DOHH2 (cell line): ENCODE measurements at regions not wholly inside any gene's neighbourhood (a gene's known extent, or its start where the extent isn't known, plus 50 kb on each side); places are given as distances from the start of the nearest gene placed in this dataset.

Experiments
- H3F3A ChIP-seq: fragments of 200-600 bp; sonication (generic), shearing (Covaris generic); 2 replicates; pipeline ENCODE4 v1.6.0; 2016; ENCODE audit warnings: antibody characterized with exemption, mild to moderate bottlenecking; ENCODE audit not compliant: control insufficient read depth, insufficient read depth
- H3K27ac ChIP-seq: fragments of 200-600 bp; sonication (generic); 2 replicates; pipeline ENCODE4 v1.5.1; 2014; ENCODE audit warnings: low read depth, mild to moderate bottlenecking, low read length, moderate library complexity
- H3K27me3 ChIP-seq: fragments of 200-600 bp; sonication (generic); 2 replicates; pipeline ENCODE4 v1.6.1; 2014; ENCODE audit warnings: mild to moderate bottlenecking, low read length, mixed read lengths; ENCODE audit not compliant: control insufficient read depth
- H3K36me3 ChIP-seq: fragments of 200-600 bp; sonication (generic); 2 replicates; pipeline ENCODE4 v1.6.1; 2014; ENCODE audit warnings: mild to moderate bottlenecking, low read length, moderate library complexity, mixed read lengths; ENCODE audit not compliant: control insufficient read depth
- H3K4me1 ChIP-seq: fragments of 200-600 bp; sonication (generic); 2 replicates; pipeline ENCODE4 v1.6.1; 2014; ENCODE audit warnings: mild to moderate bottlenecking, low read length, mixed read lengths; ENCODE audit not compliant: control insufficient read depth
- H3K4me2 ChIP-seq: fragments of 200-600 bp; sonication (generic); 2 replicates; pipeline ENCODE4 v1.6.0; 2014; ENCODE audit warnings: mild to moderate bottlenecking, low read length, moderate library complexity
- H3K4me3 ChIP-seq: fragments of 200-600 bp; sonication (generic); 2 replicates; pipeline ENCODE4 v1.5.1; 2014; ENCODE audit warnings: mild to moderate bottlenecking, low read length, mixed read lengths
- H3K79me2 ChIP-seq: fragments of 200-600 bp; sonication (generic); 2 replicates; pipeline ENCODE4 v1.6.1; 2014; ENCODE audit warnings: mild to moderate bottlenecking, low read length, mixed read lengths; ENCODE audit not compliant: control insufficient read depth
- H3K9me2 ChIP-seq: fragments of 200-600 bp; sonication (generic); replicated peaks from 2 replicates; pipeline ENCODE4 v1.6.1; 2014; ENCODE audit warnings: mild to moderate bottlenecking, low read length, mixed read lengths; ENCODE audit not compliant: control insufficient read depth
- H3K9me3 ChIP-seq: fragments of 200-600 bp; sonication (generic); 2 replicates; pipeline ENCODE4 v1.6.1; 2014; ENCODE audit warnings: antibody characterized with exemption, low read length, mixed read lengths; ENCODE audit not compliant: control insufficient read depth, insufficient read depth
- H4K20me1 ChIP-seq: fragments of 200-600 bp; sonication (generic); 2 replicates; pipeline ENCODE4 v1.6.0; 2014; ENCODE audit warnings: low read depth, mild to moderate bottlenecking, antibody characterized with exemption, low read length, moderate library complexity; ENCODE audit not compliant: control insufficient read depth, insufficient read depth
- CTCF ChIP-seq: fragments of 200-600 bp; sonication (generic); IDR thresholded peaks from one replicate; pipeline ENCODE4 v1.5.1; 2014; ENCODE audit warnings: antibody characterized with exemption, mild to moderate bottlenecking, low read depth, low read length; ENCODE audit not compliant: poor library complexity, severe bottlenecking
- EZH2phosphoT487 ChIP-seq: fragments of 200-600 bp; sonication (generic); IDR thresholded peaks from 2 replicates; pipeline ENCODE4 v1.6.1; 2017; ENCODE audit warnings: borderline replicate concordance, mild to moderate bottlenecking, antibody characterized with exemption, low read length, moderate library complexity, mixed read lengths

DNA sequence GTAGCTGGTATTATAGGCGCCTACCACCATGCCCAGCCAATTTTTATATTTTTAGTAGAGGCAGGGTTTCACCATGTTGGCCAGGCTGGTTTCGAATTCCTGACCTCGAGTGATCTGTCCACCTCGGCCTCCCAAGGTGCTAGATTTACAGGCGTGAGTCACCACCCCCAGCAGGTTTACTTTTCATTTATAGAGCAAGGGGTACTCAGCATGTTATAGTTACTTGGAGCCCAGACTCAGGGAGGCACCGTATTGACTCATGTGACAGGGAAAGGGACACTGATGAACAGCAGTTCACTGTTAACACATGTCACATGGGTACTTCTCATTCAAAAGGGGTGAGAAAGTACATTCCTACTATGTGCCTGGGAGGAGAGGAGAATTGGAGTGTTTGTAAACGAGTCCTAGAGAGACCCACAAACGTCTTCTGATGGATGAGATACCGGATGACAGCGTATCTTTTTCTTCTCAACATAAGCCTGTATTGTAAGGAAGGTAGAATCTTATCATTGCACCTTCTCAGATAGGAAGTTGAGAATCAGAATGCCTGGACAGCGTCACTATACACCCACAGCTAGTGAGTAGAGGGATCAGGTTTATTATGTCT lies 510.0 kb downstream of the USP25 start:
- no peak overlapping the region for H3K4me3 ChIP-seq
- no peaks in the 10 kb centered on the region for H3K79me2 ChIP-seq
- H3K4me2 ChIP-seq, result no peak overlapping the region
- H3K9me3 ChIP-seq, result no peaks in the 10 kb centered on the region
- H4K20me1 ChIP-seq, result no peaks in the 10 kb centered on the region
- no peaks in the 10 kb centered on the region for H3K4me1 ChIP-seq
- TF ChIP-seq EZH2phosphoT487 (no peak), CTCF (no peak)
- H3K27me3 ChIP-seq, result no peaks in the 10 kb centered on the region
- no peaks in the 10 kb centered on the region for H3F3A ChIP-seq
- H3K9me2 ChIP-seq, result no peaks in the 10 kb centered on the region
- no peak overlapping the region for H3K27ac ChIP-seq
- no peaks in the 10 kb centered on the region for H3K36me3 ChIP-seq

- TF ChIP-seq EZH2phosphoT487 (no peak), CTCF (no peak)
- H4K20me1 ChIP-seq, result no peaks in the 10 kb centered on the region
- H3K27me3 ChIP-seq, result no peaks in the 10 kb centered on the region
- no peak overlapping the region for H3K4me2 ChIP-seq
- H3K9me3 ChIP-seq, result no peaks in the 10 kb centered on the region
- no peak overlapping the region for H3K27ac ChIP-seq
- H3K9me2 ChIP-seq, result no peaks in the 10 kb centered on the region
- H3K36me3 ChIP-seq, result no peaks in the 10 kb centered on the region
- H3F3A ChIP-seq, result no peaks in the 10 kb centered on the region
- H3K79me2 ChIP-seq, result no peaks in the 10 kb centered on the region
- H3K4me1 ChIP-seq, result no peaks in the 10 kb centered on the region
- H3K4me3 ChIP-seq, result no peak overlapping the region
Observed at GRCh38 chr21:16241016-16241415, 511.2 kb downstream of the USP25 start.

DNA sequence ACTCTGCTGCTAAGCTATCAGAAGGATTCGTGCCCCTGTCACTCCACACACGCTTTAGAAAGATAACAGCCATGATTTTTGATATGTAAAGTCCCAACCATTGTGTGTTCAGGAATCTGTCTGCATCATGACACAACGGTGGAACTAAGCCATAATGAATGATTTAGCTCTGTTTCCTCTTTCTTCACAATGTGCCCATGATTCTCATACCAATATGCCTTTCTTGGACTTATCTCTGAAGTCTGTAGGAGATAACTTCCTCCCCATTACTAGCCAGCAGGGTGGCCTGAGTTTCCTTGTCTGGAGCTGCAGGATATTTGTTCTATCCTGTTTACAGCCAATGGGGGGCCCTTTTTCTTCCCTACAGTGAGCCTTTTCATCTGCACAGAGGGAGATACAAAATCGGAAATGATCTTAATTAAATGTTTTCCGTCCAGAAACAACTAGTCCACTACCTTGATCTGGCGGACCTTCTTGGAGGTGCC lies 511.7 kb downstream of the USP25 start:
- Histone ChIP-seq H4K20me1 (no peaks in the 10 kb centered on the region), H3K36me3 (no peaks in the 10 kb centered on the region), H3K9me2 (no peaks in the 10 kb centered on the region), H3F3A (no peaks in the 10 kb centered on the region), H3K4me2 (no peak overlapping the region), H3K9me3 (no peaks in the 10 kb centered on the region), H3K4me1 (no peaks in the 10 kb centered on the region), H3K27ac (no peak overlapping the region), H3K4me3 (no peak overlapping the region), H3K79me2 (no peaks in the 10 kb centered on the region), H3K27me3 (no peaks in the 10 kb centered on the region)
- no peak for TF ChIP-seq EZH2phosphoT487
- TF ChIP-seq CTCF, result no peak
